Hematopoietic multipotent progenitor cell (in vitro differentiated cells): ENCODE measurements at regions not wholly inside any gene's neighbourhood (a gene's known extent, or its start where the extent isn't known, plus 50 kb on each side); places are given as distances from the start of the nearest gene placed in this dataset.
"Not testable (repeated sequence)": the region's sequence is repeated elsewhere in the genome, so short reads cannot be mapped to it uniquely, and the experiment has no call there.

Experiments
- DNase-seq, 3 donors: peaks; one replicate each; pipeline ENCODE4 v3.0.0-alpha.2; 2011 to 2015; ENCODE audit warnings: low read depth in 2 of 3, low spot score in 2 of 3

DNA sequence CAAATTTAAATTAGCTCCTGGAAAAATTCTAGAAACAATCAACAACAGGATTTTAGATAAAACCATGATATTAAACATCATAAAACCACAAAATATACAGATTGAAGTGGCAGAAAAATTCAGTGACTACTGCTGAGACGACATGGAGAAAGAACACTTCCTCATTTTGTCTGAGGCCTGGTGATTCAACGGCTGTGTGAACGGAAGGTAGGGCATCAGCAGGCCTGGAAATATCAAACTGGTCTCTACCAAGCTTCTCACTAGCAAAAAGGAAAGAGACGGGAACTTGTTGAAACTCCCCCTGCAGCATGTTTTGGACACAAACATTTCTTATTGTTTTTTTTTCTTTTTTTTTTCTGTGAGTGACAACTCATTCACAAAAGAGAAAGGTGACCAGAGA, 58.0 kb upstream of the AHI1 start:
- peak in 2 of 3 donors; percentile 85 to 96 for DNase-seq

DNA sequence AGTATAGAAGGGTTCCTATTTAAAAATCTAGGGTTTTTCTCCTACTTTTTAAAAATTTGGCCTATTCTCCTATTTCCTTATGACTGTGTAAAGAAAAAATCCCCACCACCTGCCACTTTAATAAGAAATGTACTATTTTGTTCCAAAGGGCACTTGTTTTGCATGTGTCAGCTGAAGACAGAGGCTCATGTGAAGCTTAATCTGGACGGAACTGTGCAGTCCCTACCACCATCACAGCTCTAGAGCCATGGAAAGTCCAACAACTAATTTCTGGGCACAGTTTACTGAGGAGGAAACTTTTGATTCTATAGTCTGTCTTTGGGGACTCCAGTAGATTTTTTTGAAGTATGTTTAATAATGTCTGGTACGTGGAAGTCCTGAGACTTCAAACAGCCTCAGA, 60.0 kb upstream of the AHI1 start:
- DNase-seq = no peak

DNA sequence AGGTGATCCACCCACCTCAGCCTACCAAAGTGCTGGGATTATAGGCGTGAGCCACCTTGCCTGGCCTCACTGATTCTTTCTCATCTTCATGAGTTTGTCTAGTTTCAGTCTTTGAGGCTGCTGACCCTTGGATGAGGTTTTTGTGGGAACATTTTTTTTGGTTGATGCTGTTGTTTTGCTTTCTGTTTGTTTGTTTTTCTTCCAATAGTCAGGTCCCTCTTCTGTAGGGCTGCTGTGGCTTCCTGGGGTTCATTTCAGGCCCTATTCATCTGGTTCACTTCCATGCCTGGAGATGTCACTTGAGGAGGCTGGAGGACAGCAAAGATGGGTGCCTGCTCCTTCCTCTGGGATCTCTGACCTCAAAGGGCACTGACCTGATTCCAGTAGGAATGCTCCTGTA, 68.1 kb upstream of the AHI1 start:
- not testable (repeated sequence) for DNase-seq

DNA sequence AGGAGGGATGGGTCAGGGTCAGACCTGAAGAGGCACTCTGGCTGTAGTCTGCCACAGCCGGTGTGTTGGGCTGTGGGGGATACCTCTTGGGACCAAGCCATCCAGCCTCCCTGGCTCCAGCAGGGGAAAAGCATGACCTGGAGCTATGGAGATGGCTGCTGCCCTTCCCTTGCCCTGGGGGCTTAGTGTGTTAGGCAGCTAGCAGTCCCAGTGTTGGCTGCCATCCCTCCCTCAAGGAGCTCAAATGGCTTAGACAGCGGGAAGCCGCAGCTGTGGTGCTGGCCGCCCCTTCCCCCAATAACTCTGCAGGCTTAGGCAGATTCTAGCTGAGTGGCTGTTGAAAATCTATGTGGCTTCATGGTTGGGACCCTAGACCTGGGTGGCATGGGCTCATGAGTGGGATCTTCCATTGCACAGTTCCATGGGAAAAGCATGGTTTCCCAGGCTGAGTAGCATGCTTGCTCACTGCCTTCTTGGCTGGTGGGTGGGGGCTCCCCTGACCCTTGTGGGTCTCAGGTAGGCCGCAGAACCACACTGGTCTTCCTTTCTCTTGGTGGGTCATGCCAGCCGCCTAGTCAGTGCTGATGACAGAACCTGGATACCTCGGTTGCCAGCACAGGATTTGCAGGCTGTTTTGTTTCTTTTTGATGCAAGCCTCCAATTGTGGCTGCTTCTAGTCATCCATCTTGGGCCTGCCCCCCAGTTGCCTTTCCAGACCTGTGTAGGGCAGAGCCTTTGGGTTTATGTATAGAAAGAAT, 69.0 kb upstream of the AHI1 start:
- DNase-seq = no peak

DNA sequence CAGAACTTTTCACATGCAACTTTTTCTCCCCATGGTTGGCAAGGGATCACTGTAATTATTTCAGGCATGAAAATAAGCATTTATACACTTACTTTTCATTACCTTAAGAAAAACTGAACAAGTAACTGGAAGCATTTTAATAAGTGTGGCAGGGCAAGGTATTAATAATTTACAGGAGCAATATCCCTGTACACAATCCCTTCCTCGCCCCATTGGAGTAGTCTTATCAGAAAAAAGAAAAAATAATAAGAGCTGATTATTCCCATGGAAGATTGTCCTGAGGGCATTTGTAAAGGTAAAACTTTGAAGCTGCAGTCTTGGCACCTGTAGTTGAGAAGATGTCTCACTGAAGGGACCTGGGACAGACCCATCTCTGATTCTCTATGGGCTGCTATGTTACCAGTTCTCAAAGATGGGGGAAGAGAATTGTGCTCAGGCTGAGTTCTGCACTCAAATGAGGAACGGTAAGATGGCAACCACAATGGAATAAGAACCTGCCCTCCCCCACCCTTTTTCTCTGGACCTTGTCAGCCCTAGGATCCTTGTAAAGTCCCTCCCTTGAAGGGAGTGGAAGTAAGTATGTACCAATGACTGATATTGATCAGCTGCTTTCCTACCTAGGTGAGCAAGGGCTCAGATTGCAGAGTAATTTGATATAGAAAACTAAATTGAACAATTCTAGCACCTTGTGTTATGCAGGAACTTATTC, 70.0 kb upstream of the AHI1 start:
- peak in 1 of 3 donors; percentile 24 for DNase-seq

DNA sequence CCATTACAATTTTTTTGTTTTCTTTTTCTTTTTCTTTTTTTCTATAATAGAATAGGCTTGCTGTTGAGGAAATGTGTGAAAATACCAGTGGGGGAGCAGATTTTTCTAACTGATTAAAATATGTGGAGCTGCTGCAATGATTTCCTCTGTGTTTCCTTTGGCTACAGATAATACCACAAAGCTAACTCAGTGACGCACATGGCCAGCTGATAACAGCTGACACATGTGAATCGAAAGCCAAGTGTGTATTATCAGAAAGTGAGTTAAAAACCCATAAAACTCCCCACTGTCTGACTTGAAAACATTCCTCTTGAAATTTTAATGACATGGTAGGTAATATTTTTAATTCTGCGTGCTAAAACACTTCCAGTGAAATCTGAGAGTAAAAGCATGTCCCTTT, 70.8 kb upstream of the AHI1 start:
- DNase-seq = peak in 2 of 3 donors; percentile 83 to 95

DNA sequence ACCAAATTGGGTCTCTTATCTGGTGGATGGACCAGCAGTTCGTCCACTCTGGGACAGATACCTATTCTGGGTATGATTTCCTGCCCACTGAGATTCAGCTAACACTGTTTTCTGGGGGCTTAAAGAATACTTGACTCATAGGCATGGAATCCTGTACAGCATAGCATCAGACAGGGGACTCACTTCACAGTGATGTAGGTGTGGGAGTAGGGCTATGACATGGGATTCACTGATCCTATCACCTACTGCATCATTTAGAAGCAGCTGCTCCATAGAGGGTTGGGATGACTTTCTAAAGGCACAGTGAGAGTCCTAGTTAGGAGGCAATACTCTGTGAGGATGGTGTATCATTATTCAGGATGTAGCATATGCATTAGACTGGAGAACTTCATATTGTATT, 74.5 kb upstream of the AHI1 start:
- no peak for DNase-seq

DNA sequence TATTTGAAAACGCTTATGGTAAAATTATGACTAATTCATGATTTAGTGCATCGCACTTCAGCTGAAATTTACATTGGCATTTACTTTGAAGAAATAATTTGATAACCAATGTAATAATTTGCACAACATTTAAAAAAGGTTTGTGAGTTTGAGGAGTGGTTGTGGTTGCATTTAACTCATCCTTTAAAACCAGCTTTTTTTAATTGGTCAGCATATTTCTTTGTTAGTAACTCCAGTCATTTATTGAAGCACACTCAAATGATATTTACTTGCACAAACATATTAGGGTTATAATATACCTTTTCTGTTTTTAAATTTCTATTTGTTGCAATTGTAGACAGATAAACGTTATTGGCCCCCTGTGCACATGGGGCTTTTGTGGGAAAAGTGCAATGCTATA, 78.1 kb upstream of the AHI1 start:
- DNase-seq = no peak

DNA sequence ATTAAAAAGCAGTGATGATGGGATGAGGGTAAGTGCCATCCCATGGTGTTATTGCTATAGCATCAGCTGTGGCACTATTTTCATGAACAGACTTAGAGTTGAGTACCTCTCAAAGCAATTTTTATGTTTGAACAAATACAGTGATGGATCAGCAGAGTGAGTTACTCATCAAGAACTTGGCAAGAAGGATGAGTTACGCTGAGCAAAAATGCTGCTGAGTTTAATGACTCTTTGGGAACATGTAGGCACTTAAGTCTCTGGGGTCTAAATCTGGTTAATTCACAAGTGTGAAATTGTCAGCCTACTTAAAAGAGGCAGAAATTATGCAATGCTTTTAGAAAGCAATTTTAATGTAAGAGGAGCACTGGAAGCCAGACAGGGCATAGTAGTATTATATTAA, 78.5 kb upstream of the AHI1 start:
- no peak for DNase-seq

DNA sequence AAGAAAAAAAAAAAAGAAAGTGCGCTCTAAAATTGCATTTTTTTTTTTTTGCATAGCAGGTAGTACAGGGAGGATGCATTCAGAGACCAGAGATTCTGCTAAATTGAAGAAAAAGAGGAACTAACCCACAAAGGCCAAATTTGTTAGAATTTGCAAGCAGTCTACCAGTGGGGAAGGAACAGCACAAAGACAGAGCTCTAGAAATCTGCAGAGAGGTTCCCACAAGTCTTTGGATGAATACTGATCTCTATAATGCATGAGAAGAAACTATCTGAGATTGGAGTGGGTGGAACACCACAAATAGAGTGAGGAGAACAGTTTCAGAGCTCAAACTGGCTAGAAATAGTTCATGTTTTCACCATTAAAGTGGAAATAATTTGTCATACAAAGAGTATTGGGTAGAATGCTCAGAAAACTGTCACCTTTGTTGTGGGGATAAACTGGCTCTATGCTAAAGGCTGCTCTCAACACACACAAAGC, 79.6 kb upstream of the AHI1 start:
- peak in 1 of 3 donors; percentile 70 for DNase-seq

DNA sequence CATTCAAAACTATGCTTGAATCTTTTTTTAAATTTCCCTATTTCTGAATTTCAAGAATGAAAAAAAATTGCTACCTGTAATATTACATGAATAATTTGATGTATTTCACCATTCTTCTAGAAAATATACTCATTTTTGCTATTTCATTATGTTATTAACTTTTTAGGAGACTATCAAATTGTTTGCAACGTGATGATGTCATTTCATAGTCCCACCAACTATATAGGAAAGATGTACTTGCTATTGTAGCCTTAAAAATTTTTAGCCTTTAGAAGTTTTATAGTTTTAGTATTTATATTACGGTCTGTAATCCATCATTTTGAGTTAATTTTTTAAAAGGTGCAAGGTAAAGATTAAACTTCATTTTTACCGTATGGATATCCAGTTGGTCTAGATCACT, 81.4 kb upstream of the AHI1 start:
- no peak for DNase-seq

DNA sequence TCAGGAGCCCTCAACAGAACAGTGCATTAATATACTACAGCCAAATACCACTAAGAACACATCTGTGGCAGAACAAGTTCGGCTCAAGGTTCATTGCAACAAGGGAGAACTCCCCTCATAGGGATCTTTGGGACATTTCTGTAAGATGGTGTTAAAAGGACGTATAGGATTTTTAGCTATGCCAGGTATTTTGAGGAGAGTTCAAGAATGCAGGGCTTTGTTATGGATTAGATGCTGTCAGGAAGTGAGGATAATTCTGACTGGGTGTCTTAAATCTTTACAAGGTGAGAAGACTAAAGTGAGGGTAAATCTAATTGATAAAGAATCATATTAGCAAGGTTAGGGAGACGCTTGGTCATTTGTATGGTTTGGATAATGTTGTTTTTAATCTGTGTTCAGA, 83.7 kb upstream of the AHI1 start:
- no peak for DNase-seq

DNA sequence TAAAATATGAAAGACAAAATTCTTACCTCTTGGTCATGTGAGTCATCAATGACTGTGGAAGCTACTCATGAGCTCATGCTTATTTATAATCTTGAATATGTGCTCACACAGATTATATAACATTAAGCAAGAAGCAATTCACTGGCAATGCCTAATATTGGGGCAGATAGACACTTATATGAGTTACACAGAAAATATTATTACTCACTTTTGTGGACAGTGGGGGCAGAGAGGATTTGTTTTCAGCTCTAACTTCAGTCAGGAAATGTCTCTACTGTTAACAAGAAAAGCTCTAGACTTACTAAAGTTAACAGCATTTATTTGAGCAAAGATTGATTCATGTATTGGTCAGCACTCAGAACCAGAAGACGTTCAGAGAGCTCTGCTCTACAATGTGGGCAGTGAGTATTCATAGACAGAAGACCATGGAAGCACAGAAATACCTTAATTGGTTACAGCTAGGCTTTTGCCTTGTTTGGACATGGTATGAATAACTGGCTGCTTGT, 85.8 kb upstream of the AHI1 start:
- no peak for DNase-seq

DNA sequence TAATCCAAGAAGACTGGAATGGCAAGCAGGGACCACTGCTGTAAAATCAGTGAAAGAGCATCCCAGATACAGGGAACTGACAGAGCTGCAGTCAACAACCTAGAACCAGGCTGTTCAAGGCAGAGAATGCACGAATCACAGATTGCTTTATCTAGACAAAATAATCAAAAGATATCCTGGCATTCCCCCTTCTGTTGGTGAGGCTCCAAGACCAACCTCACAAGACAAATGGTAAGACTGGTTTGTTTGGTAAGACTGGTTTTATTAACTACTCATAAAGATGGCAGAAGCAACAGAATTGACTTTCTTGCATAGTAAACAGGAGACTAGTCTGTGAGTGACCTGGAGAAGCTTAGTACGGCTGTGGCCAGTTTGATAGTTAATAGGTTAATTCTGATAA, 88.8 kb upstream of the AHI1 start:
- DNase-seq = no peak

DNA sequence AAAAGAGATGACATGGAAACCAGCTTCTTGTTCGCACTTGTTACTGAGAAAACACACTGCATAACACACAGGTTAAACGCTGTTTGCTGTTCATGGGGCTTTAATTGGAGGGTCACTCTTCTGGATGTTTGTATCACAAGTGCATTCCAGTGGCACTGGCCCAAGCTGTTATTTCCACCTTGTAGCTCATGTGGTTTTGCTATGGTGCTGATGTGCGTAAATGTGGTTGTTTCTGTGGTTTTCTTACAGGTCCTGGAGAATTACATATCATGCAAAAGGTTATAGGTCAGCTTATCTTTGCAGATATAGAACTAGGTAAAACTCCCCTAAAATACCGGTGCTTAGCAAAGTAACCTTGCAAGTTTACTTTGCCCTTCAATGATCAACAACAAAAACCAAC, 89.3 kb upstream of the AHI1 start:
- DNase-seq = peak in 1 of 3 donors; percentile 10

DNA sequence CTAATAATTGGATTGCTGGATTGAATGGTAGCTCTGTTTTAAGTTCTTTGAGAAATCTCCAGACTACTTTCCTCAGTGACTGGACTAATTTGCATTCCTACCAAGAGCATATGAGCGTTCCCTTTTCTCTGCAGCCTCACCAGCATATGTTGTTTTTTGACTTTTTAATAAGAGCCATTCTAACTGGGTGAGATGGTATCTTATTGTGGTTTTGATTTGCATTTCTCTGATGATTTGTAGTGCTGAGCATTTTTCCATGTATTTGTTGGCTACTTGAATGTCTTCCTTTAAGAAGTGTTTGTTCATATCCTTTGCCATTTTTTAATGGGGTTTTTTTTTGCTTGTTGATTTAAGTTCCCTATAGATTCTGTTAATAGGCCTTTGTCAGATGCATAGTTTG, 94.7 kb upstream of the AHI1 start:
- no peak for DNase-seq

DNA sequence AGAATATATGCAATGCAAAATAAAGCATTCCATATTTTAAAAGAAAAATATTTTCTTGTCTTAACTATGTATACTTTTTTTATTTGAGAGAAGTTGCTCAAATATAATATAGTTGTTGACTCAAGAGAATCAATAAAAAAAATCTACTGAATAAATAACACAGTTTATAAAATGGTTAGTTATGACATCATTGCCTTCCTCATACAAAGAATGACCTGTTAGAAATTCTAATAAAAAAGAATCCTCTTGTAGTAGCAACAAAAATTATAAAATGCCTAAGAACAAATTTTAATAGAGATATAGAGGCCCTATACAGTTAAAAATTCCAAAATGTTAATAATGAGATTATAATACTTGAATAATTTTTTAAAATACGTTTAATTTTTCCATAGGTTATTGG, 96.5 kb upstream of the AHI1 start:
- no peak for DNase-seq

DNA sequence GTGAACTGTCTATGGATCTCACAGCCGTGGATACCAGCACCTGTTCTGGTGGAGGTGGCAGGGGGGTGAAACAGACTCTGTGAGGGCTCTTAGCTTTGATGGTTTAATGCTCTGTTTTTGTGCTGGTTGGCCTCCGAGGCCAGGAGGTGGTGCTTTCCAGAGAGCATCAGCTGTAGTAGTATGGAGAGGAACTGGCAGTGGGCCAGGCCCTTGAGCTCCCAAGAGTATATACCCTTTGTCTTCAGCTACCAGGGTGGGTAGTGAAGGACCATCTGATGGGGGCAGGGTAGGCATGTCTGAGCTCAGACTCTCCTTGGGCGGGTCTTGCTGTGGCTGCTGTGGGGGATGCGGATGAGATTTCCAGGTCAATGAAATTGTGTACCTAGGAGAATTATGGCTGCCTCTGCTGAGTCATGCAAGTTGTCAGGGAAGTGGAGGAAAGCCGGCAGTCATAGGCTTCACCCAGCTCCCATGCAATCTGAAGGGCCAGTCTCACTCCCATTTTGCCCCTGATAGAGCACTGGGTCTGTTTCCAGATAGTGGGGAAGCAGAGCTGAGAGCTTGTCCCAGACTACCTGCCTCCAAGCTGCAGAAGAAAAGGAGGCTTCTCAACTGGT, 102.7 kb upstream of the AHI1 start:
- no peak for DNase-seq

DNA sequence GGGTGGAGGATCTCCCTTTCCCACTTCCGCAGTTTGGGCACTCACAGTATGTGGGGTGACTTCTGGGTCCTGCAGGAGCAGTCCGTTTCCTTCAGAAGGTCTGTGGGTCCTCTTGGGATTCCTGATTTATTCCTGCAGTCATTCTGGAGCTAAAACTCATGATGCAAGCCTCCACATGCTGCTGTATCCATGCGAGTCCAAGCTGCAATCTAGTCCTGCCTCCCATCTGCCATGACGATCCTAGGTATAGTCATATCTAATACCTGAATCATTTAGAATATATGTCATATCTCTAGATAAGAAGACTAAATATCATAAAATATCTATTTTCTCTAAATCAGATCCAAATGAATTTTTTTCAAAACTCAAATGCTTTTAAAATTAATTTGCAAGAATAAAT, 103.4 kb upstream of the AHI1 start:
- DNase-seq = no peak

DNA sequence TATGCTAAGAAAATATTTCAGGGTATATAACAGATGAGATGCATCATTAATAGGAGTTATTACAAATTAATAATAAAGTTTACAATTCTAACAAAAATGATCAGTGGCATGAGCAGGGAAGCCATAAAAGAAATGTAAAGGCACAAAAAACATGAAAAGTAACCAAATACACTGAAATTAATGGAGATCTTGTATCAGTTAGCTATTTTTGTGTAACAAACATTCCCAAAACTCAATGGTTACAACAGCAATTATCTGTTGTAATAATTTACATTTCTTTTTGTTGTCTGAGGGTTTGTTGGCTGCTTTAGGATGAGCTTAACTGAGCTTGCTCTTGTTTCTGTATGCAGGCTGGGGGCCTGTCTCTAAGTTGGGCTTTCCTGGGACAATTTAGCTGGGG, 104.3 kb upstream of the AHI1 start:
- DNase-seq = no peak

DNA sequence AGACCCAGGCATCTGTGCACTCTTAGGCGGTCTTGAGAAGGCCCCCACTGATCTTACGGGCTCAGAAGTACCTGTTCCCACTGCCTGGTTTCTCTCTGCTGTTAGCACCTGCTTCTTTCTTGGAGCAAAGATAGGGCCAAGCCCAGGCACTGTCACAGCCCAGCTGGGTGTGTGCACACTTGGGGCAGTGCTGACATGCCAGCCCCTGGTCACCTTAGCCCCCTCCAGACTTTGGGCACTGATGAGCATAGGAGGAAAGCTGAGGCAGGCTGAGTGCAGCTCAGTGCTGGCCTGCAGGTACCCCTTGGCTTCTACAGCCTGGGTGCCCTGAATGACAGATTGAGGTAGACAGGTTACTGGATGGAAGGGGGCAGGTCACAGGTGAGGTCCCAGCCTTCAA, 105.7 kb upstream of the AHI1 start:
- DNase-seq = no peak
